COR-L47 (cell line): ENCODE measurements at regions not wholly inside any gene's neighbourhood (a gene's known extent, or its start where the extent isn't known, plus 50 kb on each side); places are given as distances from the start of the nearest gene placed in this dataset.
A peak's percentile ranks its signal among the peaks of the same experiment; 100 is the strongest.

Experiments
- DNase-seq: peaks from one replicate; lab custom pipeline; 2025; lab: John Stamatoyannopoulos, UW

GRCh38 chr11:80054582-80055165 is 613.8 kb upstream of the TENM4 start:
- no peak for DNase-seq

GRCh38 chr11:80048513-80048912 is 607.7 kb upstream of the TENM4 start:
- no peak for DNase-seq

GRCh38 chr11:80041136-80042000 is 600.5 kb upstream of the TENM4 start:
- DNase-seq, result no peak

DNA sequence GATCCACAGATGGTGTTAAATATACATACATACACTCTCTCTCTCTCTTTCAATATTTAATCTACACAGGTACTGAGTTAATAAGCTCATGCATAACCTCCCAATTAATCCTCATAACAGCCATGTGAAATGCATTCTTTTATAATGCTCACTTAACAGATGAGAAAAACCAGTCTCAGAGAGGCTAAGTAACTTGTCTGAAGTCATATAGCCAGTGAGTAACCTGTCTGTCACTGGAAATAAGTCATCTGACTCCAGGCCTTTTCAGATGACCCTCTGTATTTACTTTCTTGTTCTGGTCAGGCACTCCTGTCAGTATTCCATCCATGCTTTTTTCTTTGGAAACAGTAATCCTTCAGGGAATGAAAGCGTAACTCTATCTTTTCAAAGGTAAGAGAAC is 594.0 kb upstream of the TENM4 start:
- DNase-seq, result no peak

DNA sequence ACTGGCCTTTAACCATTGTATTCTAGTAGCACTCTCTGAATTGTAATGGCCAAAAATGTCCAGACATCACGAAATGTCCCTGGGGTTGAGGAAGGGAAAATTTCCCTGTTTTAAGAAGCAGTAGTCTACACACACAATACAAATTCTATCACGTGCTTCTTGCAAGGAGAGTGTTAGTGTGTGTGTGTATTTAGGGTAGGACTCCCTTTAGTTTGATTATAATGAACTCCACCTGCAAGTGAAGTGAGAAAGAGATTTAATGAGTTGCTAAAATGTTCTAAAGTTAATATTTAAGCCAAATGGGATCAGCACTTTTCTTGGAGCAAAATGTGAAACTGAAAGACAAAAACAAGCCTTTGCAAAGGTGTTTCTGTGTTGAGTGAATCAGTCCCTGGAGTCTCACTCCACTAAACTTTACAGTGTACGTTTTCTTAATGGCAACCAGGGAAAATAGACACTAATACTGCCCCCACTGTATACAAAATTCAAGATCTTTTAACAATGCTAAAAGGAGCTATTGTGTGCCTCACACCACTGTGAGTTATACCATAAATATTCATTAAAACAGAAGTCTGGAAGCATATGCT is 590.3 kb upstream of the TENM4 start:
- DNase-seq, result no peak

DNA sequence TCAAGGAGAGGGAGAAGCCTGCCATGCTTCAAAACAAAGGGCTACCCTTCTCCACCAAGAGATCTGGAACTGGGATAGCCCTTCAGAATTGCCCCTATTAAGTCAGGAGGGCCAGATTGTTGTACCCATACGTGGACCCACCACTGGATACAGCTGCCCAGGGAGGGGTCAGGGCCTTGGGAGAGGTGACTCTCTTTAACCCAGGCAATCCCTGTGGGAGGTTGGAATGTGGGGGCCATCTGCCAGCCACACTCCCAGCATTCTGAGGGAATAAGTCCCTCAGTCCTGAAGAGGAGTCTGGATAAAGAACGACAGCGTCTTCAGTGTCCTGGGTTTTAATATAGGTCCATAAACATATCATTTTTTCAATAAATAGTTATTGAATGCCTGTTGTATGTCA is 588.2 kb upstream of the TENM4 start:
- no peak for DNase-seq

DNA sequence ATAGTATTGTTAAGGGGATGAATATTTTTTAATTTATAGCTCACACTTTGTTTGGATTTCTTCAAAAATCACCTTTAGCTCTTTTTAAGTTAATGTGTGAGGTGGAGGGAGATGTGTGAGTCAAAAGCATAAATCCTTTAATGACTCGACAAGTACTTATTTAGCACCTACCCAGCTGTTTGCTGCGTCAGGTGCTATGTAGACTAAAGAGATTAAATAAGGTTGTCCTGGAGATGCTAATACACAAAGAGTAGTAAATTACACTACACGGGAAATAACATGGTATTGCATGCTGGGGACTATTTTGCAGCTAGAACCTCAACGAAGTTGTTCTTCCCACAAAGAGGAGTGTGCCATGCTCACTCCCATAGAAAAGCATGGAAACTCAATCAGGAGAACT is 583.3 kb upstream of the TENM4 start:
- no peak for DNase-seq

DNA sequence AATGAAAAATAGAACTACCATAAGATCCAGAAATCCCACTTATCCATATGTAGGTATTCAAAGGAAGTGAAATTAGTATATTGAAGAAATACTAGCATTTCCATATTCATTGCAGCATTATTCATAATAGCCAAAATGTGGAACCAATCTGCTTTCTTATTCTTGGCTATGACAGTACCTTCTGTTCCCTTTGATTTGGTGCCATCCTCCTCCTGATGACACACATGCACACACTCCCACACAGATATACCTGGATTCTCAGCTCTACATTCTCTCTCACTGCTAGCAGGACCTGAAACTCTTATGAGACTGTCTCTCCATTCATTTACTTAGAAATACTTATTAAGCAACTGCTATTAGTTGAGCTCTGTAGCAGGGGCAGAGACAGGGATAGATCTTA is 582.6 kb upstream of the TENM4 start:
- DNase-seq, result no peak

DNA sequence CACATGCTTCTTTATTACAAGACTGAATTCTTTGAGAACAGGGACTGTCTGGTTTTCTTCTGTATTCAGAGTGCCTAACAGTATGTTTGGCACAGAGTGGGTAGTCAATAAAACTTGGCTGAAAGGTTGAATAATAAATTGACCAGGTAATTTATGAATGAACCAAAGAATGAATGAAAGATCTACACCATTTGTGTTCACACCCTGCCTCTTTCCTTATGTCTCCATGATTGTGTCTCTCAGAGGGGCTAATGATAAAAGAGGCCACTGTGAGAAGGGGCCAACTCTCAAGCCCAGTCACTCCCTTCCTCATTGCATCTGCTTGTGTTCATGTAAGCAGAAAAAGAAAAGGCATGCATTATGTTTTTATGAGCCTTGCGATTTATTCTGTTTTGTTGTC is 569.7 kb upstream of the TENM4 start:
- no peak for DNase-seq

DNA sequence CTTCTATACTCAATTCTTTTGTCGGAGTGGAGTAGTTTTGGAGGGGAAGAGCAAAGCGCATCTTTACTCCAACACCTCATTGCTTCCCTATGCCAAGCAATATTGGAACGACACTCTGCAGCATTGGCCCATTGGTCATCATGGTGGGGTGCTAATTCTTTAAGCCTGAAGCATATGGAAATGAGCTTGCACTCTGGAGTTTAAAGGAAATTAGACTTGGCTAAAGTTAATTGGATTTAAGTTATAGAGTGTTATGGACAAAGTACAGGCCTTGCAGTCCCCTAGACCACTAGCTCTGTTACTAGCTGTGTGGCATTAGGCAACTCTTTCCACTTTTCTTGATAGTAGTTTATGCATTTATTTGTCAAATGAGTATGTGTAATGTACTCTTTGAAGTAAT is 568.3 kb upstream of the TENM4 start:
- DNase-seq, result no peak

GRCh38 chr11:80007616-80008015 is 566.8 kb upstream of the TENM4 start:
- no peak for DNase-seq

DNA sequence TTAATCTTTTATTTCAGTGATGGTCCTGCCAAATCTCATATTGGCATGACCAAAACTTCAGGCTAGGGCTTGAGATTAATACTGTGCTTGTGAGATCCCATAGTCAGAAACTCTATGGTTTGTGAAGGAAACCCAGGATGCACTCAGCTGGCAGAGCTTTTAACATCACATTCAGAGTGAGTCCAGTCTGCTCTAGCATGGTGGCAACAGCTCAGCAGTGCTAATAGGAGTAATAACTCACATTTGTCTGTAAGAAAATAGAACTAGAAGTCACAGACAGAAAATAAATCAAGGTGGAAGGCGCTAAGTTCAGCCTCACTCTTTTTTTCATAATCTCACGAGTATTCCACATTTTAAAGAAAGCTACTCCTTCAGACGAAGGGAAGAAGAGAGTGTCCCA is 549.3 kb upstream of the TENM4 start:
- DNase-seq, result no peak

DNA sequence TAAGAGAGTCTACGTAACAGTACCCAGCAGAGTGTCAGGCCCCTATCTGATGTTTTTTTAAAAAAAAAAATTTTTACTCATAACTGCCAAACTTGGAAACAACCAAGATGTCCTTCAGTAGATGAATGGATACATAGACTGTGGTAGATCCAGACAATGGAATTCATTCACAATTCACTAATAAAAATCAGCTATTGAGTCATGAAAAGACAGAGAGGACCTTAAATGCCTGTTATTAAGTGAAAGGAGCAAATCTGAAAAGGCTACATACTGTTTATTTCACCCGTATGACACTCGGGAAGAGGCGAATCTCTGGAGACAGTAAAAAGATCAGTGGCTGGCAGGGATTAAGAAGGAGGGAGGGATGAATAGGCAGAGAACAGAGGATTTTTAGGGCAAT is 541.4 kb upstream of the TENM4 start:
- no peak for DNase-seq

- DNase-seq, result no peak
Observed at GRCh38 chr11:79980916-79981315, 540.1 kb upstream of the TENM4 start.

DNA sequence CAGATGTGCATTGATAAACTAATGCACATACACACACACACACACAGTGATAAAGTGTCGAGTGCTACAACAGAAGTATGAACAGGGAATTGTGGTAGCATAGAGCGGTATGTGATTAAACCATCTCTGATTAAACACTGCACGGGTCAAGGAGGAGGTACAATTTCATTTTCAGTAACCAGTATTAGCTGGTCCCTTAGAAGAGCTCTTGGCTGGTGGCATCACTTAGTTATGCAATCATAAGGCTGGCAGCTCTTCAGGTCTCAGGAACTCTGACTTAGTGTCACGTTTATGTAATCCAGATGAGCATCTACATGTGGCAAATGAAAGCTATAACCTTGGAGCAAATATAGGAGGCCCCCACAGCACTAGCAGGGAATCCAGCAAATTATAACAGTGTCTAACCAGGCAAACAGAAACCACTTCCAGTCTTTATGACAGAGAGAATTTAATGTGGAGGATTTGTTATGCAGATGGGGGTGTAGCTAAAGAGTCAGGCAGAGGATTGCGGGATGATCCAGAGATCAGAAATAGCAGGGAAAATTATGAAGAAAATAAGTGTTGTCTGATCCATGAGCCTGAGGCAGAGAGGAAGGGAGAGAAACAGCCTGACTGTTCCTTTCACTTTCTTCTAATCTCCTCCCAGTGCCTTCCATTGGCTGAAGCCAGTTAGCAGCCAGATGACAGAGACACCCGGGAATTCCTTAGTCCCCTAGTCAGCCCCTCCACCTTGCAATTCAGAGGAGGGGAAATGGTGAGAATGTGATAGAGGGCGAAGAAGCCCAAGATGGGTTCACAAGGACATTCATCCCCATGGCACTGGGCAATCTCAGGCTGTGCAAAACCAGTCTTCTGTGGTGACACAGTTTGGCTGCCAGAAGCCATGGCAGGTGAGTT is 533.1 kb upstream of the TENM4 start:
- no peak for DNase-seq

- no peak for DNase-seq
Observed at GRCh38 chr11:79971255-79971654, 530.4 kb upstream of the TENM4 start.

- DNase-seq, result no peak
Observed at GRCh38 chr11:79966592-79966991, 525.8 kb upstream of the TENM4 start.

DNA sequence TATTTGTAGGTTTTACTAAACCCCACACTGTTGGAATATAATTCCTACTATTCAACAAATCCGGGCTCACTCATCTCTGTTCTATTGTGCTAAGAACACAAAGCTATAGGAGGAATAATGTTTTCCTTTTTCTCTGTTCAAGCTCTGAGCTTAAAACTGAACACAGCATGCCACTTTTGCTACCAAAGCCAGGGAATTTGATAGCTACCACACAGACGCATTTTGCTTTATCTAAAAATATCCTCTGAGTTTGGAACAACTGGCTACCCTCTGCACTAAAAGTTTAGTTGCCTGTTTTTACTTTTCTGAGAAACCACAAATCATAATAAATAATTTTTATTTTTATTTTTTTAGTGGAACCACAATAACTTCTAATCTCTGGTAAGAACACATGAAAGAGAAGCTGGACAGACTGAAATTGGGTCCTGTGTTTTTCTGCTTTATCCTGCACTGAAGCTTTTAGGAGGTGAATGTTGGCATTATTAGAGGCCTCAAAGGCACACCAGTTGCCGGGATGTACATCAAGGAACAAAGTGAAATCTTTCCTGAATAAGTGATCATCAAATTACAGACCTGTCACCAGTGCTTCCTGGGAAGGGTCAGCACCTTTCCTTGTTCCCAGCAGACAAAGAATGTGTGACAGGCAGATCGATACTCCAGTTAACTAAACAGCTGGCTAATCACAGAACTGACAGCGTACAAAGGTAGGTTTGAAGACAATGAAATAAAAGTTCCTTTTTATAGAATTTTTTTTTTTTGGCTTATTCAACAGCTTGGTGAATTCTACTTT is 523.2 kb upstream of the TENM4 start:
- DNase-seq, result peak; percentile 46

GRCh38 chr11:79960461-79960860 is 519.6 kb upstream of the TENM4 start:
- DNase-seq, result peak; percentile 26

GRCh38 chr11:79959318-79959717 is 518.5 kb upstream of the TENM4 start:
- DNase-seq, result no peak

DNA sequence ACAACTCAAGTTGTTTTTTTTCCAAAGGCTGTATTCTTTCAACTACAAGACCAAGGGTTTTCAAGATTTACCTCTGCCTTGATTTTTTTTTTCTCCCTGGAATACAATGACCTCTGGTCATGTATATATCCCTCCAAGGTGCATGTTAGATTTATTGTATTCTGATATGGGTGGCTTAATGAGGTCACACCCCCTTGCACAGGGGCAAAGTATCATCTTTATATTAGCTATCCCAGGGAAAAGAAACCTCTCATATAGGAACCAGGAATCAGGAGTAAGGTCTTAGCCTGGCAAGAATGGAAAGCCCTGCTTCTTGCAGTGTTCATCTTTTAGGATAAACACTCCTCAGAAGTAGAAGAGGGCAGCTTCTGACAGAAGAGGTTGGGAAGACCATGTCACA is 516.9 kb upstream of the TENM4 start:
- no peak for DNase-seq

DNA sequence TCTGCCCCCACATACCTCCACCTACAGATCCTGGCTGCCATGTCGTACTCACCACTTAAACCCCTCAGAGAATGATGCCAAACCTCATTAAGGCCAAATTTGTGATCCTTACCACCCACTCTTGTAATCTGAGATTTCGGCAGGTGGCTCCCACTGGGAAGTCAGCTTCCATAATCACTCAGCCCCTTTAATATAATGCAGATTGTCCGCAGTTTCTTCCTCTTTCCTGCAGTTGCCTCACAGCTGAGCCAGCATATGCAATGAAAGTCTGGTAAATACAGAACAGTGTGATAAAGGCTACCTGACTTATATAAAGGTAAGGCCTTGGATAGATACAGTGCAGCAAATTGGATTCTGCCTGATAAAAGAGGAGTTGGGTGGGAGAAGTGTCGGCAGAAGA is 515.2 kb upstream of the TENM4 start:
- DNase-seq, result no peak
